ENCODE measurements at regions not wholly inside any gene's neighbourhood (a gene's known extent, or its start where the extent isn't known, plus 50 kb on each side); places are given as distances from the start of the nearest gene placed in this dataset.
"Not testable (repeated sequence)": the region's sequence is repeated elsewhere in the genome, so short reads cannot be mapped to it uniquely, and the experiment has no call there.

GRCh38 chr5:102554082-102554481 is 55.3 kb upstream of the SLCO6A1 start:
- no peak for DNase-seq (ENCODE audit: low read depth in 2 of 2)

- no peak for DNase-seq (ENCODE audit: low read depth in 2 of 2)
Observed at GRCh38 chr5:102554728-102555127, 55.9 kb upstream of the SLCO6A1 start.

GRCh38 chr5:102561894-102562760 is 63.3 kb upstream of the SLCO6A1 start:
- no peak for DNase-seq (ENCODE audit: low read depth in 2 of 2)

GRCh38 chr5:102570747-102571146 is 71.9 kb upstream of the SLCO6A1 start:
- DNase-seq (ENCODE audit: low read depth in 2 of 2), result no peak

- DNase-seq (ENCODE audit: low read depth in 2 of 2), result no peak
Observed at GRCh38 chr5:102578362-102578761, 79.6 kb upstream of the SLCO6A1 start.

- no peak for DNase-seq (ENCODE audit: low read depth in 2 of 2)
Observed at GRCh38 chr5:102579379-102579778, 80.6 kb upstream of the SLCO6A1 start.

GRCh38 chr5:102581011-102581410 is 82.2 kb upstream of the SLCO6A1 start:
- DNase-seq (ENCODE audit: low read depth in 2 of 2), result no peak

- no peak for DNase-seq (ENCODE audit: low read depth in 2 of 2)
Observed at GRCh38 chr5:102582696-102583095, 83.9 kb upstream of the SLCO6A1 start.

GRCh38 chr5:102583276-102584124 is 84.7 kb upstream of the SLCO6A1 start:
- DNase-seq (ENCODE audit: low read depth in 2 of 2), result no peak

GRCh38 chr5:102589661-102590060 is 90.9 kb upstream of the SLCO6A1 start:
- no peak for DNase-seq (ENCODE audit: low read depth in 2 of 2)

GRCh38 chr5:102590467-102590866 is 91.7 kb upstream of the SLCO6A1 start:
- DNase-seq (ENCODE audit: low read depth in 2 of 2), result no peak

- no peak for DNase-seq (ENCODE audit: low read depth in 2 of 2)
Observed at GRCh38 chr5:102591650-102592049, 92.8 kb upstream of the SLCO6A1 start.

- not testable (repeated sequence) for DNase-seq (ENCODE audit: low read depth in 2 of 2)
Observed at GRCh38 chr5:102592586-102592985, 93.8 kb upstream of the SLCO6A1 start.

GRCh38 chr5:102594192-102594591 is 95.4 kb upstream of the SLCO6A1 start:
- DNase-seq (ENCODE audit: low read depth in 2 of 2), result no peak

- DNase-seq (ENCODE audit: low read depth in 2 of 2), result no peak
Observed at GRCh38 chr5:102595332-102595731, 96.5 kb upstream of the SLCO6A1 start.

- no peak for DNase-seq (ENCODE audit: low read depth in 2 of 2)
Observed at GRCh38 chr5:102596113-102596512, 97.3 kb upstream of the SLCO6A1 start.

- no peak for DNase-seq (ENCODE audit: low read depth in 2 of 2)
Observed at GRCh38 chr5:102596951-102597350, 98.2 kb upstream of the SLCO6A1 start.

GRCh38 chr5:102599289-102599688 is 100.5 kb upstream of the SLCO6A1 start:
- no peak for DNase-seq (ENCODE audit: low read depth in 2 of 2)

GRCh38 chr5:102600964-102601363 is 102.2 kb upstream of the SLCO6A1 start:
- no peak for DNase-seq (ENCODE audit: low read depth in 2 of 2)

GRCh38 chr5:102603670-102604069 is 104.9 kb upstream of the SLCO6A1 start:
- DNase-seq (ENCODE audit: low read depth in 2 of 2), result no peak

GRCh38 chr5:102608414-102608813 is 109.6 kb upstream of the SLCO6A1 start:
- DNase-seq (ENCODE audit: low read depth in 2 of 2), result no peak

GRCh38 chr5:102611312-102611711 is 112.5 kb upstream of the SLCO6A1 start:
- DNase-seq (ENCODE audit: low read depth in 2 of 2), result no peak

GRCh38 chr5:102613661-102614060 is 114.9 kb upstream of the SLCO6A1 start:
- no peak for DNase-seq (ENCODE audit: low read depth in 2 of 2)
